ENCODE measurements at regions not wholly inside any gene's neighbourhood (a gene's known extent, or its start where the extent isn't known, plus 50 kb on each side); places are given as distances from the start of the nearest gene placed in this dataset.

DNA sequence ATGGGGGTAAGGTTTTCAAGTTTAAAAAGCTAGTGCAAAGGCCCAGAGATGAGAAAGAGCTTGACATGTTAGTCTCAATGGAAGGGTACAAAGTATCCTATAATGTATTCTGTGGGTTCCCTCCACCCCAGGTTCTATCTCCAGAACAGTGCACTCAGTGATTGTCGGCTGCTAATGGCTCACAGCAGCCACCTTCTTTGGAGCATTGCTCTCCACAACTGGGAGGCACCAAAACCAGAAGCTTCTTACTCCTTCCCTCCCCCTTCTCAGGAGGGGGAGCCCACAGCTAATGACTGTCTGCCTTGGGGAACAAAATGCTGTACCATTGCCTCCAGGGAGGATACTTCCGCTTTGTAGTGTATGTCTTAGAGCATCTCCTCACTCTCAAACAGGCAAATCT lies 439.4 kb upstream of the RBMS3 start:
- TF ChIP-seq POLR2AphosphoS5 (IDR thresholded peaks at IDR 0.05) (no peak), POLR2A (IDR thresholded peaks at IDR 0.05; ENCODE audit: low read depth) (no peak)
- TF ChIP-seq, protein P1, sequence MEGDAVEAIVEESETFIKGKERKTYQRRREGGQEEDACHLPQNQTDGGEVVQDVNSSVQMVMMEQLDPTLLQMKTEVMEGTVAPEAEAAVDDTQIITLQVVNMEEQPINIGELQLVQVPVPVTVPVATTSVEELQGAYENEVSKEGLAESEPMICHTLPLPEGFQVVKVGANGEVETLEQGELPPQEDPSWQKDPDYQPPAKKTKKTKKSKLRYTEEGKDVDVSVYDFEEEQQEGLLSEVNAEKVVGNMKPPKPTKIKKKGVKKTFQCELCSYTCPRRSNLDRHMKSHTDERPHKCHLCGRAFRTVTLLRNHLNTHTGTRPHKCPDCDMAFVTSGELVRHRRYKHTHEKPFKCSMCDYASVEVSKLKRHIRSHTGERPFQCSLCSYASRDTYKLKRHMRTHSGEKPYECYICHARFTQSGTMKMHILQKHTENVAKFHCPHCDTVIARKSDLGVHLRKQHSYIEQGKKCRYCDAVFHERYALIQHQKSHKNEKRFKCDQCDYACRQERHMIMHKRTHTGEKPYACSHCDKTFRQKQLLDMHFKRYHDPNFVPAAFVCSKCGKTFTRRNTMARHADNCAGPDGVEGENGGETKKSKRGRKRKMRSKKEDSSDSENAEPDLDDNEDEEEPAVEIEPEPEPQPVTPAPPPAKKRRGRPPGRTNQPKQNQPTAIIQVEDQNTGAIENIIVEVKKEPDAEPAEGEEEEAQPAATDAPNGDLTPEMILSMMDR (IDR thresholded peaks at IDR 0.05), result no peak

Measured in esophagus muscularis mucosa (tissue), 3 donors.